IMR-90 (cell line): ENCODE measurements at regions not wholly inside any gene's neighbourhood (a gene's known extent, or its start where the extent isn't known, plus 50 kb on each side); places are given as distances from the start of the nearest gene placed in this dataset.

Source experiments
- ATAC-seq: fragments of 200-7000 bp; cut with Tn5 transposase; 2 replicates; pipeline ENCODE4 v1.9.1; 2020; ENCODE audit warnings: low read depth, mild to moderate bottlenecking, moderate library complexity
- BruUV-seq: library from RNA; stranded (reverse); fragments of 400-500 nt; replicated peaks from 2 replicates; lab custom pipeline; 2021; lab: Mats Ljungman, UMichigan
- CTCF ChIA-PET: fragments of 300-600 bp; formaldehyde crosslinking; extraction: SDS; loops from one replicate; lab custom pipeline; 2021; ENCODE audit warnings: antibody characterized with exemption; lab: Yijun Ruan, JAX
- POLR2A ChIA-PET: fragments of 300-600 bp; sonication (Branson Sonifier 250); formaldehyde crosslinking; loops from one replicate; lab custom pipeline; 2022; ENCODE audit warnings: antibody characterized with exemption; ENCODE audit not compliant: unreplicated experiment; lab: Charles Lee
- DNase-seq: peaks from one replicate; pipeline ENCODE4 v3.0.0; 2013
- H2AFZ ChIP-seq: replicated peaks from 2 replicates; pipeline ENCODE3; 2013; ENCODE audit warnings: low read length, mild to moderate bottlenecking; ENCODE audit not compliant: poor library complexity
- H2AK5ac ChIP-seq: 2 replicates; pipeline ENCODE4 v1.6.1; 2013; ENCODE audit warnings: low read depth, low read length, inconsistent platforms
- H2AK9ac ChIP-seq: replicated peaks from 2 replicates; pipeline ENCODE3; 2013; ENCODE audit warnings: mild to moderate bottlenecking, low read depth, low read length, moderate library complexity; ENCODE audit not compliant: poor library complexity
- H2BK120ac ChIP-seq: 2 replicates; pipeline ENCODE4 v1.6.1; 2013; ENCODE audit warnings: low read depth, low read length, inconsistent platforms
- H2BK15ac ChIP-seq: 3 replicates; pipeline ENCODE4 v1.6.1; 2013; ENCODE audit warnings: low read depth, low read length, inconsistent platforms
- H2BK20ac ChIP-seq: 2 replicates; pipeline ENCODE4 v1.6.1; 2013; ENCODE audit warnings: low read depth, mild to moderate bottlenecking, inconsistent platforms, low read length, moderate library complexity
- H2BK5ac ChIP-seq: 2 replicates; pipeline ENCODE4 v1.6.1; 2013; ENCODE audit warnings: mild to moderate bottlenecking, low read depth, low read length, inconsistent platforms; ENCODE audit not compliant: poor library complexity, severe bottlenecking
- H3K14ac ChIP-seq: replicated peaks from 2 replicates; pipeline ENCODE4 v1.6.1; 2013; ENCODE audit warnings: low read depth, low read length, inconsistent platforms
- H3K18ac ChIP-seq: 2 replicates; pipeline ENCODE4 v1.6.1; 2013; ENCODE audit warnings: low read depth, low read length, control low read depth
- H3K23ac ChIP-seq: 2 replicates; pipeline ENCODE4 v1.6.1; 2013; ENCODE audit warnings: low read depth, low read length, inconsistent platforms
- H3K27ac ChIP-seq: 2 replicates; pipeline ENCODE4 v1.5.1; 2013; ENCODE audit warnings: mild to moderate bottlenecking, control low read depth, low read length; ENCODE audit not compliant: insufficient read depth
- H3K27me3 ChIP-seq: 2 replicates; pipeline ENCODE4 v1.6.1; 2013; ENCODE audit warnings: low read length; ENCODE audit not compliant: control insufficient read depth, insufficient read depth
- H3K36me3 ChIP-seq: 2 replicates; pipeline ENCODE4 v1.6.1; 2013; ENCODE audit warnings: low read length, mixed read lengths; ENCODE audit not compliant: control insufficient read depth, insufficient read depth
- H3K4ac ChIP-seq: 2 replicates; pipeline ENCODE4 v1.6.1; 2013; ENCODE audit warnings: low read depth, low read length, inconsistent platforms
- H3K4me1 ChIP-seq: 2 replicates; pipeline ENCODE4 v1.6.1; 2013; ENCODE audit warnings: low read length, mixed read lengths; ENCODE audit not compliant: control insufficient read depth, insufficient read depth
- H3K4me2 ChIP-seq: 2 replicates; pipeline ENCODE4 v1.6.1; 2013; ENCODE audit warnings: low read depth, mild to moderate bottlenecking, control low read depth, low read length, moderate library complexity
- H3K4me3 ChIP-seq: 2 replicates; pipeline ENCODE4 v1.5.1; 2013; ENCODE audit warnings: low read depth, mild to moderate bottlenecking, control low read depth, low read length, moderate library complexity; ENCODE audit not compliant: insufficient read depth
- H3K56ac ChIP-seq: 2 replicates; pipeline ENCODE4 v1.6.1; 2013; ENCODE audit warnings: low read length, inconsistent platforms; ENCODE audit not compliant: insufficient read depth; ENCODE audit errors: extremely low read depth
- H3K79me1 ChIP-seq, 2 experiments: 2 replicates each; pipeline ENCODE4 v1.6.1; 2013; ENCODE audit warnings: low read length in 2 of 2, inconsistent platforms in 1 of 2, low read depth in 1 of 2
- H3K9ac ChIP-seq: 2 replicates; pipeline ENCODE4 v1.6.1; 2013; ENCODE audit warnings: low read depth, low read length, control low read depth
- H3K9me1 ChIP-seq: 2 replicates; pipeline ENCODE4 v1.6.1; 2013; ENCODE audit warnings: low read length, inconsistent platforms; ENCODE audit not compliant: insufficient read depth
- H3K9me3 ChIP-seq: 2 replicates; pipeline ENCODE4 v1.6.1; 2013; ENCODE audit warnings: low read length; ENCODE audit not compliant: control insufficient read depth, insufficient read depth
- H4K20me1 ChIP-seq: 2 replicates; pipeline ENCODE4 v1.6.1; 2013; ENCODE audit warnings: low read length, inconsistent platforms; ENCODE audit not compliant: insufficient read depth
- H4K5ac ChIP-seq: 2 replicates; pipeline ENCODE4 v1.6.1; 2013; ENCODE audit warnings: mild to moderate bottlenecking, low read depth, low read length, control low read depth
- H4K8ac ChIP-seq, 2 experiments: 2 replicates each; pipeline ENCODE4 v1.6.1; 2013; ENCODE audit warnings: low read depth in 2 of 2, low read length in 2 of 2, control low read depth in 1 of 2, inconsistent platforms in 1 of 2
- H4K91ac ChIP-seq: 2 replicates; pipeline ENCODE4 v1.6.1; 2013; ENCODE audit warnings: low read depth, low read length, inconsistent platforms; ENCODE audit not compliant: insufficient read depth
- BHLHE40 ChIP-seq: fragments of 150-350 bp; IDR thresholded peaks from 2 replicates; pipeline ENCODE4 v1.6.1; 2016; ENCODE audit warnings: mild to moderate bottlenecking, low read depth, low read length
- CEBPB ChIP-seq: IDR thresholded peaks from 2 replicates; pipeline ENCODE4 v1.6.1; 2012; ENCODE audit warnings: low read depth, low read length, improper control_type of control experiment
- CHD1 ChIP-seq: IDR thresholded peaks from 2 replicates; pipeline ENCODE4 v1.6.1; 2012; ENCODE audit warnings: low read depth, low read length, improper control_type of control experiment
- CTCF ChIP-seq: conservative IDR thresholded peaks from 2 replicates; pipeline ENCODE4 v1.5.1; 2012; ENCODE audit warnings: mild to moderate bottlenecking, low read depth, low read length, improper control_type of control experiment
- ELK1 ChIP-seq: fragments of 150-350 bp; IDR thresholded peaks from 2 replicates; pipeline ENCODE4 v1.6.1; 2016; ENCODE audit warnings: low read depth, mild to moderate bottlenecking, low read length, moderate library complexity, borderline replicate concordance
- FOS ChIP-seq: fragments of 150-350 bp; IDR thresholded peaks from 2 replicates; pipeline ENCODE4 v1.6.1; 2016; ENCODE audit warnings: low read depth, low read length
- MAFK ChIP-seq: IDR thresholded peaks from 2 replicates; pipeline ENCODE4 v1.6.1; 2012; ENCODE audit warnings: low read depth, low read length, improper control_type of control experiment
- MAZ ChIP-seq: IDR thresholded peaks from 2 replicates; pipeline ENCODE4 v1.6.1; 2012; ENCODE audit warnings: low read depth, mild to moderate bottlenecking, low read length, improper control_type of control experiment, moderate library complexity, borderline replicate concordance
- MXI1 ChIP-seq: IDR thresholded peaks from 2 replicates; pipeline ENCODE4 v1.6.1; 2012; ENCODE audit warnings: low read depth, mild to moderate bottlenecking, low read length, moderate library complexity, borderline replicate concordance
- NFE2L2 ChIP-seq: fragments of 150-350 bp; IDR thresholded peaks from 2 replicates; pipeline ENCODE4 v1.6.1; 2016; ENCODE audit warnings: low read depth, mild to moderate bottlenecking, low read length
- POLR2A ChIP-seq: IDR thresholded peaks from 2 replicates; pipeline ENCODE4 v1.6.1; 2012; ENCODE audit warnings: mild to moderate bottlenecking, low read depth, low read length
- RAD21 ChIP-seq: IDR thresholded peaks from 2 replicates; pipeline ENCODE4 v1.6.1; 2012; ENCODE audit warnings: low read length, improper control_type of control experiment
- RCOR1 ChIP-seq: IDR thresholded peaks from 2 replicates; pipeline ENCODE4 v1.6.1; 2012; ENCODE audit warnings: mild to moderate bottlenecking, low read length, improper control_type of control experiment; ENCODE audit not compliant: insufficient replicate concordance
- RFX5 ChIP-seq: IDR thresholded peaks from 2 replicates; pipeline ENCODE4 v1.8.0; 2012; ENCODE audit warnings: low read depth, mild to moderate bottlenecking, low read length, moderate library complexity
- SMC3 ChIP-seq: fragments of 150-350 bp; IDR thresholded peaks from 2 replicates; pipeline ENCODE4 v1.6.1; 2016; ENCODE audit warnings: low read depth, mild to moderate bottlenecking, antibody characterized with exemption, low read length, moderate library complexity
- WGBS, 2 experiments: methylation state at CpG; one replicate each; pipeline versions ENCODE4 v1.1.5 to v1.1.7; 2013; ENCODE audit warnings: missing lambda C conversion rate in 2 of 2; ENCODE audit not compliant: insufficient read length in 1 of 2; ENCODE audit errors: extremely low coverage in 2 of 2; 5-methylcytosine and 5-hydroxymethylcytosine counted together
- dilution Hi-C: fragments of 300-500 bp; cut with HindIII; formaldehyde crosslinking; loops from one replicate; pipeline ENCODE4 v1.14.3; 2018; ENCODE audit warnings: low sequenced_read_pairs; ENCODE audit not compliant: unreplicated experiment
- in situ Hi-C: fragments of 300-500 bp; cut with MboI; formaldehyde crosslinking; loops from 3 replicates; pipeline ENCODE4 v1.14.3; 2019; ENCODE audit warnings: low sequenced_read_pairs, inconsistent platforms, mixed read lengths
- intact Hi-C: fragments of 100-400 bp; cut with micrococcal nuclease; formaldehyde crosslinking; loops from 2 replicates; pipeline ENCODE4 v1.10.0; 2022
- TF ChIP-seq, protein P1 (sequence below): fragments of 150-350 bp; IDR thresholded peaks from 2 replicates; pipeline ENCODE4 v1.6.1; 2017; ENCODE audit warnings: mild to moderate bottlenecking, antibody characterized with exemption, low read length, low read depth

GRCh38 chr5:67813877-67814539, 401.5 kb upstream of the PIK3R1 start:
- Histone ChIP-seq H3K23ac (no peak overlapping the region), H3K27ac (no peak overlapping the region), H3K79me1 (no peaks in the 10 kb centered on the region), H3K4me3 (no peak overlapping the region), H3K27me3 (no peaks in the 10 kb centered on the region), H3K14ac (no peak overlapping the region), H3K4me1 (no peaks in the 10 kb centered on the region), H3K9ac (no peak overlapping the region), H3K56ac (no peak overlapping the region), H4K20me1 (no peaks in the 10 kb centered on the region), H2BK120ac (no peak overlapping the region), H2BK5ac (no peak overlapping the region), H3K36me3 (no peaks in the 10 kb centered on the region), H2BK15ac (no peak overlapping the region), H4K8ac (no peak overlapping the region), H4K5ac (no peak overlapping the region), H2AK5ac (no peak overlapping the region), H3K9me1 (no peaks in the 10 kb centered on the region), H3K4me2 (no peak overlapping the region), H4K91ac (no peak overlapping the region), H3K18ac (no peak overlapping the region), H2AFZ (no peak overlapping the region), H2BK20ac (no peak overlapping the region), H3K4ac (no peak overlapping the region), H3K9me3 (no peaks in the 10 kb centered on the region; the same call in 1 of the 2 replicates), H2AK9ac (no peak overlapping the region)
- BruUV-seq: no TSS peak
- intact Hi-C loops: no loop called here
- POLR2A ChIA-PET: no interaction called here
- in situ Hi-C loops: loop anchor here (25.0 kb wide), 1 partner anchor 577 kb away; no protein-coding TSS in a partner anchor
- TF ChIP-seq CHD1 (no peak), RAD21 (no peak), NFE2L2 (no peak), CEBPB (no peak), FOS (no peak), MAFK (no peak), CTCF (no peak), MXI1 (no peak), SMC3 (no peak), MAZ (no peak), POLR2A (no peak), RCOR1 (no peak), BHLHE40 (no peak), ELK1 (no peak), RFX5 (no peak)
- TF ChIP-seq, protein P1, sequence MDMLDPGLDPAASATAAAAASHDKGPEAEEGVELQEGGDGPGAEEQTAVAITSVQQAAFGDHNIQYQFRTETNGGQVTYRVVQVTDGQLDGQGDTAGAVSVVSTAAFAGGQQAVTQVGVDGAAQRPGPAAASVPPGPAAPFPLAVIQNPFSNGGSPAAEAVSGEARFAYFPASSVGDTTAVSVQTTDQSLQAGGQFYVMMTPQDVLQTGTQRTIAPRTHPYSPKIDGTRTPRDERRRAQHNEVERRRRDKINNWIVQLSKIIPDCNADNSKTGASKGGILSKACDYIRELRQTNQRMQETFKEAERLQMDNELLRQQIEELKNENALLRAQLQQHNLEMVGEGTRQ: no peak
- CTCF ChIA-PET: no interaction called here
- WGBS, 2 experiments: 0% methylated on average over 1 of the region's 6 CpGs; no CpG with 5 or more reads in 1 of the 2 experiments
- dilution Hi-C loops: no loop called here
- no peak for ATAC-seq
- no peak for DNase-seq
